Skin of body (tissue), 1 donor: ENCODE measurements at regions not wholly inside any gene's neighbourhood (a gene's known extent, or its start where the extent isn't known, plus 50 kb on each side); places are given as distances from the start of the nearest gene placed in this dataset.
A peak's percentile ranks its signal among the peaks of the same experiment; 100 is the strongest.
"Not testable (repeated sequence)": the region's sequence is repeated elsewhere in the genome, so short reads cannot be mapped to it uniquely, and the experiment has no call there.

ENCODE experiments used
- DNase-seq: peaks from one replicate; lab custom pipeline; 2025; lab: John Stamatoyannopoulos, UW

- peak; percentile 40 for DNase-seq
Measured at GRCh38 chr7:68865351-68866199, 732.7 kb upstream of the AUTS2 start.

- DNase-seq, result no peak
Measured at GRCh38 chr7:68866200-68866570, 732.1 kb upstream of the AUTS2 start.

- not testable (repeated sequence) for DNase-seq
Measured at GRCh38 chr7:68866721-68867120, 731.6 kb upstream of the AUTS2 start.

GRCh38 chr7:68868978-68869377 is 729.3 kb upstream of the AUTS2 start:
- DNase-seq, result no peak

GRCh38 chr7:68873616-68874015 is 724.7 kb upstream of the AUTS2 start:
- DNase-seq, result no peak

GRCh38 chr7:68875857-68876256 is 722.4 kb upstream of the AUTS2 start:
- DNase-seq, result no peak

- not testable (repeated sequence) for DNase-seq
Measured at GRCh38 chr7:68887116-68887515, 711.2 kb upstream of the AUTS2 start.

GRCh38 chr7:68888971-68889385 is 709.3 kb upstream of the AUTS2 start:
- DNase-seq, result no peak

- no peak for DNase-seq
Measured at GRCh38 chr7:68892236-68892635, 706.0 kb upstream of the AUTS2 start.

- no peak for DNase-seq
Measured at GRCh38 chr7:68893411-68893810, 704.9 kb upstream of the AUTS2 start.

GRCh38 chr7:68899156-68899555 is 699.1 kb upstream of the AUTS2 start:
- not testable (repeated sequence) for DNase-seq

GRCh38 chr7:68900096-68900495 is 698.2 kb upstream of the AUTS2 start:
- DNase-seq, result no peak

- no peak for DNase-seq
Measured at GRCh38 chr7:68904630-68905029, 693.6 kb upstream of the AUTS2 start.

GRCh38 chr7:68911754-68912153 is 686.5 kb upstream of the AUTS2 start:
- DNase-seq, result no peak

- no peak for DNase-seq
Measured at GRCh38 chr7:68914006-68914405, 684.3 kb upstream of the AUTS2 start.

GRCh38 chr7:68917041-68917651 is 681.1 kb upstream of the AUTS2 start:
- DNase-seq, result no peak

GRCh38 chr7:68918621-68919020 is 679.7 kb upstream of the AUTS2 start:
- DNase-seq, result no peak

- no peak for DNase-seq
Measured at GRCh38 chr7:68922850-68923249, 675.4 kb upstream of the AUTS2 start.

- no peak for DNase-seq
Measured at GRCh38 chr7:68925241-68925640, 673.0 kb upstream of the AUTS2 start.

- DNase-seq, result no peak
Measured at GRCh38 chr7:68929781-68930261, 668.5 kb upstream of the AUTS2 start.

- DNase-seq, result no peak
Measured at GRCh38 chr7:68936471-68937035, 661.7 kb upstream of the AUTS2 start.

GRCh38 chr7:68938151-68938550 is 660.1 kb upstream of the AUTS2 start:
- DNase-seq, result no peak

GRCh38 chr7:68943786-68944185 is 654.5 kb upstream of the AUTS2 start:
- no peak for DNase-seq
